H9 (cell line): ENCODE measurements at regions not wholly inside any gene's neighbourhood (a gene's known extent, or its start where the extent isn't known, plus 50 kb on each side); places are given as distances from the start of the nearest gene placed in this dataset.

Experiments used
- DNase-seq: peaks from one replicate; pipeline ENCODE4 v3.0.0-alpha.2; 2017
- H2AFZ ChIP-seq: one replicate; pipeline ENCODE4 v1.6.1; 2013; ENCODE audit warnings: mild to moderate bottlenecking, low read length, control low read depth, moderate library complexity
- H2AK5ac ChIP-seq: 2 replicates; pipeline ENCODE4 v1.6.1; 2013; ENCODE audit warnings: low read length, control low read depth, mixed read lengths; ENCODE audit not compliant: insufficient read length
- H2BK120ac ChIP-seq: one replicate; pipeline ENCODE4 v1.6.1; 2013; ENCODE audit warnings: low read depth, mild to moderate bottlenecking, low read length, control low read depth, inconsistent platforms; ENCODE audit not compliant: poor library complexity, severe bottlenecking
- H2BK12ac ChIP-seq: 2 replicates; pipeline ENCODE4 v1.6.1; 2013; ENCODE audit warnings: low read length, control low read depth, mixed read lengths, low read depth; ENCODE audit not compliant: insufficient read length
- H2BK15ac ChIP-seq: 2 replicates; pipeline ENCODE4 v1.6.1; 2013; ENCODE audit warnings: low read depth, low read length, control low read depth
- H2BK20ac ChIP-seq: one replicate; pipeline ENCODE4 v1.6.1; 2013; ENCODE audit warnings: low read depth, mild to moderate bottlenecking, low read length, control low read depth, inconsistent platforms; ENCODE audit not compliant: poor library complexity, severe bottlenecking
- H2BK5ac ChIP-seq: 2 replicates; pipeline ENCODE4 v1.6.1; 2013; ENCODE audit warnings: low read length, control low read depth, mixed read lengths; ENCODE audit not compliant: insufficient read length
- H3K14ac ChIP-seq: 2 replicates; pipeline ENCODE4 v1.6.1; 2013; ENCODE audit warnings: low read length, control low read depth; ENCODE audit not compliant: insufficient read depth
- H3K18ac ChIP-seq: 2 replicates; pipeline ENCODE4 v1.6.1; 2013; ENCODE audit warnings: low read depth, mild to moderate bottlenecking, mixed read lengths, low read length, control low read depth; ENCODE audit not compliant: insufficient read length
- H3K23ac ChIP-seq: 2 replicates; pipeline ENCODE4 v1.6.1; 2013; ENCODE audit warnings: low read length, control low read depth, mixed read lengths, low read depth; ENCODE audit not compliant: insufficient read length
- H3K23me2 ChIP-seq: 2 replicates; pipeline ENCODE4 v1.6.1; 2013; ENCODE audit warnings: low read depth, mild to moderate bottlenecking, mixed read lengths, low read length, control low read depth; ENCODE audit not compliant: insufficient read length, poor library complexity, severe bottlenecking
- H3K27ac ChIP-seq: 2 replicates; pipeline ENCODE4 v1.5.1; 2013; ENCODE audit warnings: low read length, control low read depth, mixed read lengths, low read depth; ENCODE audit not compliant: insufficient read length
- H3K27me3 ChIP-seq: 2 replicates; pipeline ENCODE4 v1.6.1; 2013; ENCODE audit warnings: low read length, control low read depth, inconsistent platforms; ENCODE audit not compliant: insufficient read depth
- H3K4ac ChIP-seq: 2 replicates; pipeline ENCODE4 v1.6.1; 2013; ENCODE audit warnings: low read depth, mild to moderate bottlenecking, control low read depth, inconsistent platforms, low read length, moderate library complexity
- H3K4me1 ChIP-seq: 2 replicates; pipeline ENCODE4 v1.6.1; 2013; ENCODE audit warnings: low read length, control low read depth, inconsistent platforms; ENCODE audit not compliant: insufficient read depth
- H3K4me2 ChIP-seq: 2 replicates; pipeline ENCODE4 v1.6.1; 2013; ENCODE audit warnings: low read length, control low read depth, mixed read lengths; ENCODE audit not compliant: insufficient read length, insufficient read depth
- H3K56ac ChIP-seq: 2 replicates; pipeline ENCODE4 v1.6.1; 2013; ENCODE audit warnings: low read depth, mild to moderate bottlenecking, mixed read lengths, low read length, control low read depth; ENCODE audit not compliant: insufficient read length
- H3K79me1 ChIP-seq: 2 replicates; pipeline ENCODE4 v1.6.1; 2013; ENCODE audit warnings: low read depth, mild to moderate bottlenecking, moderate library complexity, low read length, control low read depth, inconsistent platforms; ENCODE audit not compliant: insufficient read depth, poor library complexity, severe bottlenecking
- H3K79me2 ChIP-seq: 2 replicates; pipeline ENCODE4 v1.6.1; 2013; ENCODE audit warnings: low read length, control low read depth, inconsistent platforms; ENCODE audit not compliant: insufficient read depth
- H3K9ac ChIP-seq: 2 replicates; pipeline ENCODE4 v1.6.1; 2013; ENCODE audit warnings: low read length, control low read depth, mixed read lengths; ENCODE audit not compliant: insufficient read length; ENCODE audit errors: extremely low read depth
- H3K9me3 ChIP-seq: one replicate; pipeline ENCODE4 v1.6.1; 2013; ENCODE audit warnings: low read depth, low read length, inconsistent platforms; ENCODE audit not compliant: control insufficient read depth
- H3T11ph ChIP-seq: one replicate; pipeline ENCODE4 v1.6.1; 2013; ENCODE audit warnings: mild to moderate bottlenecking, low read length, control low read depth, inconsistent platforms
- H4K20me1 ChIP-seq: one replicate; pipeline ENCODE4 v1.6.1; 2013; ENCODE audit not compliant: control insufficient read depth, insufficient read length, insufficient read depth
- H4K5ac ChIP-seq: 2 replicates; pipeline ENCODE4 v1.6.1; 2013; ENCODE audit warnings: low read depth, mild to moderate bottlenecking, mixed read lengths, low read length, control low read depth; ENCODE audit not compliant: insufficient read length
- H4K8ac ChIP-seq: replicated peaks from 2 replicates; pipeline ENCODE4 v1.6.1; 2013; ENCODE audit warnings: low read length, control low read depth, mixed read lengths, low read depth; ENCODE audit not compliant: insufficient read length
- H4K91ac ChIP-seq: 2 replicates; pipeline ENCODE4 v1.6.1; 2013; ENCODE audit warnings: low read depth, mild to moderate bottlenecking, moderate library complexity, mixed read lengths, low read length, control low read depth; ENCODE audit not compliant: insufficient read length
- H3K27ac Mint-ChIP-seq, 3 experiments: 2 replicates in 2 of 3; 3 replicates in 1 of 3; pipeline ENCODE4 v1.8.0; 2020 to 2021; ENCODE audit warnings: mixed read lengths in 3 of 3, mild to moderate bottlenecking in 1 of 3, moderate library complexity in 1 of 3
- H3K27me3 Mint-ChIP-seq: 2 replicates; pipeline ENCODE4 v1.8.0; 2021; ENCODE audit warnings: low read depth, mild to moderate bottlenecking, moderate library complexity, mixed read lengths
- H3K36me3 Mint-ChIP-seq, 3 experiments: 2 replicates in 2 of 3; 3 replicates in 1 of 3; pipeline ENCODE4 v1.8.0; 2020 to 2021; ENCODE audit warnings: low read depth in 3 of 3, mixed read lengths in 3 of 3; ENCODE audit not compliant: insufficient read depth in 1 of 3
- H3K4me1 Mint-ChIP-seq, 2 experiments: 2 replicates each; pipeline ENCODE4 v1.8.0; 2020; ENCODE audit warnings: mixed read lengths in 2 of 2
- H3K4me3 Mint-ChIP-seq, 2 experiments: 2 replicates in 1 of 2; 3 replicates in 1 of 2; pipeline ENCODE4 v1.8.0; 2020 to 2021; ENCODE audit warnings: mild to moderate bottlenecking in 2 of 2, mixed read lengths in 2 of 2, moderate library complexity in 1 of 2
- H3K9me3 Mint-ChIP-seq, 2 experiments: 2 replicates in 1 of 2; 3 replicates in 1 of 2; pipeline ENCODE4 v1.8.0; 2020; ENCODE audit warnings: mild to moderate bottlenecking in 2 of 2, mixed read lengths in 2 of 2, moderate library complexity in 1 of 2
- CTCF ChIP-seq: fragments of 200-600 bp; sonication (generic); conservative IDR thresholded peaks from 3 replicates; pipeline ENCODE4 v1.8.0; 2021; ENCODE audit warnings: antibody characterized with exemption, mild to moderate bottlenecking
- WGBS: extraction: QIAGEN DNeasy Blood & Tissue Kit; methylation state at CpG from one replicate; pipeline ENCODE4 v1.1.7; 2013; ENCODE audit warnings: missing lambda C conversion rate, low lambda C conversion rate, mixed read lengths; ENCODE audit not compliant: insufficient read length; ENCODE audit errors: extremely low coverage; 5-methylcytosine and 5-hydroxymethylcytosine counted together

- no peak overlapping the region for H3K23ac ChIP-seq
- H3K14ac ChIP-seq = no peak overlapping the region
- no peaks in the 10 kb centered on the region for H3K79me1 ChIP-seq
- no peak for DNase-seq
- H2AFZ ChIP-seq = no peak overlapping the region
- no peaks in the 10 kb centered on the region for H3K9me3 ChIP-seq
- H2AK5ac ChIP-seq = no peak overlapping the region
- H4K8ac ChIP-seq = no peak overlapping the region
- H4K5ac ChIP-seq = no peak overlapping the region
- WGBS = no CpG with 5 or more reads among the region's 4 CpGs
- Mint-ChIP-seq H3K36me3 (no peaks in the 10 kb centered on the region), H3K27ac (no peak overlapping the region), H3K27me3 (no peaks in the 10 kb centered on the region), H3K4me3 (no peak overlapping the region), H3K4me1 (peaks cover 3 to 5% of the 10 kb centered on the region in 2 experiments), H3K9me3 (no peaks in the 10 kb centered on the region)
- H3K4ac ChIP-seq = no peak overlapping the region
- H2BK5ac ChIP-seq = no peak overlapping the region
- H3K27ac ChIP-seq = no peak overlapping the region
- H3T11ph ChIP-seq = no peak overlapping the region
- no peak overlapping the region for H3K4me2 ChIP-seq
- TF ChIP-seq CTCF = no peak
- no peaks in the 10 kb centered on the region for H4K20me1 ChIP-seq
- H3K56ac ChIP-seq = no peak overlapping the region
- no peak overlapping the region for H2BK15ac ChIP-seq
- no peaks in the 10 kb centered on the region for H3K79me2 ChIP-seq
- H2BK120ac ChIP-seq = no peak overlapping the region
- no peak overlapping the region for H2BK20ac ChIP-seq
- no peak overlapping the region for H3K18ac ChIP-seq
- no peak overlapping the region for H2BK12ac ChIP-seq
- H3K27me3 ChIP-seq = no peaks in the 10 kb centered on the region
- H3K4me1 ChIP-seq = no peaks in the 10 kb centered on the region
- no peak overlapping the region for H3K9ac ChIP-seq
- no peaks in the 10 kb centered on the region for H3K23me2 ChIP-seq
- H4K91ac ChIP-seq = no peak overlapping the region
Measured at GRCh38 chr3:146896711-146897110, 291.6 kb upstream of the PLSCR5 start.
